NCI-H2029 (cell line): ENCODE measurements at regions not wholly inside any gene's neighbourhood (a gene's known extent, or its start where the extent isn't known, plus 50 kb on each side); places are given as distances from the start of the nearest gene placed in this dataset.
"Not testable (repeated sequence)": the region's sequence is repeated elsewhere in the genome, so short reads cannot be mapped to it uniquely, and the experiment has no call there.

Experiments used
- DNase-seq: peaks from one replicate; lab custom pipeline; 2025; lab: John Stamatoyannopoulos, UW

DNA sequence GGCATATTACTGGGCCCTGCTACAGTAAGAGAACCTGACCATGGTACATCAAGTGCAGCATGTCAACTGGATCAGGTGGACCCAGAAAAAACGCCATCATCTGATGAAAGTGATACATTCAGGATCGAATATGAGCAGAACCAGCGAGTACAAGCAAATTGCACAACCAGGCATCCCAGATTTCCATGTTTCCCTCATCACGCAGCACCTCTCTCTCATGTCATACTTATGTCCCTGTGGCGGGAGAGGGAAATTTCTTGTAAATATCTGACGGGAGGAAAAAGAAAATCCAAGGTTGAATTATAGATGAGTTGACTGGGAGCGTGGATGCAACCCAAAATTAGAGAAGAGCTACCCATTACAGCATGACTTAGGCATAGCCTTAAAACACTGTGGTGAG is 608.5 kb upstream of the FAT1 start:
- DNase-seq = no peak

- DNase-seq = no peak
Observed at GRCh38 chr4:187333151-187333550, 609.5 kb upstream of the FAT1 start.

DNA sequence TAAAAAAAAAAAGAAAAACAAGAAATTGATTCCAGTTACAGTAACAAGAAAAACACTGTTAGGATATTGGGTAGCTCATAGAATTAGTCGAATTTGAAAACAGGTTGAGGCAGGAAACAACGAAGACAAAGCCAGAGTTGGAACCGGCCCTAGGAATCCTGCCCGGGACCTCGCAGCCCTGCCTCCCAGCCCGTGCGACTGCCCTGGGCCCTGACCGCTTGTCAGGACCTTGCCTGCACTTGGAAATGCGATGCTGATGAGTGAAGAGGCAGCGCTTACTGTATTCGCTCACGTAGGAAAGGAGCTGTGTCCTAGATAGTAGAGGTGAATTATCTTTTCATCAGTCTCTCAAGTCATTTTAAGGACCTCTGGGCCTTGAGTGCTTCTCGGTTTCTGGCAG is 611.7 kb upstream of the FAT1 start:
- DNase-seq = no peak

DNA sequence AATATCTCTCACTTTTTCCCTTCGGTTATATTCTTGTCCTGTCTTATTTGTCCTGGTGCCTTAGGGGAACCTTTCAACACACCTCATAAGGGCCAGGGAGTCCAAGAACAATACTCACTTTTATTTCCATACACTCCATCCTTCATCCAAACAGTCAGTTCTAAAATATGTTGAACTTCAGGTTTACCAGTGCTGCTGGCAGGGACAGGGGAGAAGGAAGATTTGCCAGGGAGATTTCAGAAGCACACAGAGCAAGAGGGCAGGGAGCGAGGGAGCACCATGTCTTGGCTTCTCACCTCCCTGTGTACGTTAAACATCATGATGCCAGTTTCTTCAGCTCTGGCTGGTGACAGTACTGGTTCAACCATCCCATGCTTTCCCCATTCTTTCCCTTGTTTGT is 631.1 kb upstream of the FAT1 start:
- no peak for DNase-seq

GRCh38 chr4:187357045-187357643 is 633.5 kb upstream of the FAT1 start:
- peak; percentile 70 for DNase-seq

- peak; percentile 87 for DNase-seq
Observed at GRCh38 chr4:187357821-187358220, 634.2 kb upstream of the FAT1 start.

GRCh38 chr4:187362937-187363857 is 632.4 kb upstream of the ZFP42 start:
- no peak for DNase-seq

- DNase-seq = no peak
Observed at GRCh38 chr4:187364401-187364800, 631.2 kb upstream of the ZFP42 start.

DNA sequence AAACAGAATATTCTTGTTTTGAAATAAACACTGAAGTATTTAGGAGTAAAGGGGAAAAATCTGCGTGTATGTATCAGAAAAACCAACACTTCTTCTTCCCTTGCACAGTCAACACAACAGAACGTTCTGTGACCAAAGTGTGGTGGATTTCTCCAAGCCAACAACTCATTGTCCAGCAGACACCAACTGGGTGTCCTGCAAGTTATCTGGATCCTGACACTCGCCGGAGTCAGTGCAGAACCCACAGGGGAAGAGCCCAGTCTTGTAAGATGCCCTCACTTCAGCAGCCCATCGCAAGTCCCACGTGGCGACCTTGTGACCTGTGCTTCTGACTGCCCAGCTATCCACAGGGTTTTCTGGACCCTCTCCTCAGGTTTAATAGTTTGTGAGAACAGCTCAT is 630.7 kb upstream of the ZFP42 start:
- DNase-seq = no peak

GRCh38 chr4:187366530-187366929 is 629.0 kb upstream of the ZFP42 start:
- no peak for DNase-seq

GRCh38 chr4:187370918-187371317 is 624.7 kb upstream of the ZFP42 start:
- no peak for DNase-seq

DNA sequence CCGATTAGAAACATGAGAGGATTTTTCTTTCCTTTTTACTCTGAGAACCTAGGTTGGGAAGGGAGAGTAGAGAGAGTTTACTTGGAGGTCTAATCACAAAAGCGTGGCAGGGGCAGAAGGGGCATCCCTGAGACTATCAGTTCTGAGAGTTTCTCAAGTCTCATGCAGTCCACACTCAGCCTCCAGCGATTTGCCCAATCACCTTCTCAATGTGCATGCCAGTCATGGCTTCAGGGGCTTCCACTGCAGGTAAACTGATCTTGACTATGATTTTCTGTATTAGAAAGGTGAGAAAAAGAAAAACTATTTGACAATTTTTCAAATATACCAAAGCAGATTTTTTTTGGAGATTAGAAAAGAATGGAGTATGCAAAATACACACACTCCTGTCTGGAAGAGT is 617.1 kb upstream of the ZFP42 start:
- DNase-seq = no peak

GRCh38 chr4:187380181-187380581 is 615.4 kb upstream of the ZFP42 start:
- DNase-seq = no peak

DNA sequence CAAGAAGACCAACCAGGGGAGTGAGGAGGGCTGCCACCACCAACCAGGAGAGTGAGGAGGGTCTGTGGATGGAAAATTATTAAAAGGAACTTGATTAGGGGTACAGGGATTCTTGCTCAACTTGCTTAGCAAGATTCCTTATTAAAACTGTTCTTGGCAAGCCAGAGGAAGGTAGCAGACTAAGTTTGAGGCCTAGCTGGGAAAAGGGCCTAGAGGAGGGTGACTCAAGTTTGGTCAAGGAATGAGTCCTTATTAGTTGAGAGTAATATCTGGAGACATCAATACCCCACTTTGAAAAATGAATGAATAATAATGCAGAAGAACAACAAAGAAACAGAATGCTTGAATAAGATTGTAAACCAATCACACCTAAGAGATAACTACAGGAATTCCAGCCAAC is 612.4 kb upstream of the ZFP42 start:
- DNase-seq = no peak

DNA sequence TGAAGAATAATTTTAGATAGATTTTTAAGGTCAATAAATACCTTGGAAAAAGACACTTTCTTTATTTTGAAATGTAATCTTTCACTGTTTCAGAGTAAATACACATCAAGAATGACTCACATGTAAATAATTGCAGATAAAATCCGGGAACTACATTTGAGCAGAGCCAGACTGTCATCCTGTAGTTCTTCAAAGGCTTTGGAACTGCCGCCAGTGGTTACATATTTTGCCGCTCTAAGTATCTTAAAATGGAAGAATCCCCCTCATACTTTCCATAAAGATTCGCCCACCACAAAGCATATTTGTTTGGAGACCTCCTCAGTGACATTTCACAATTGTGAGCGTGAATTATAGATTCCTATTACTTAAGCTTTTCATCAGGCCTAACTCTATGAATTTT is 607.8 kb upstream of the ZFP42 start:
- no peak for DNase-seq

DNA sequence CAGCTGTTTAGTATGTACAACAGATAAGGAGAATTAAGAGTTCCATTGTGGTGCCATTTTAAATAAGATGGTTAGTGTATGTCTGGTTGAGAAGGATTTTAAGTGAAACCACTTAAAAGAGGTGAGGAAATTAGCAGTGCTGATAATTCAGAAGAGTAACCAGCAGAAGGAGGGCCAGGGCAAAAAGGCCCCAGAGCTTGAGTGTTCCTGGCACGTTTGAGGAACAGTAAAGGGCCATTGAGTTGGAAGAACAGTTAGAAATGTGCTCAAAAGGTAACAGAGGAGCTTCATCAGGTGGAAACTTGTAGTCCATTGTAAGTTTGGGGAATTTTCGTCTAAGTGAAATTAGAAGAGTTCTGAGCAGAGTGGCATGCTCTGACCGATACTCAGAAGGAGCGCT is 606.2 kb upstream of the ZFP42 start:
- DNase-seq = no peak

- DNase-seq = no peak
Observed at GRCh38 chr4:187390646-187391045, 604.9 kb upstream of the ZFP42 start.

GRCh38 chr4:187393531-187394344 is 601.8 kb upstream of the ZFP42 start:
- no peak for DNase-seq

GRCh38 chr4:187396106-187396505 is 599.5 kb upstream of the ZFP42 start:
- no peak for DNase-seq

GRCh38 chr4:187408447-187408846 is 587.1 kb upstream of the ZFP42 start:
- DNase-seq = not testable (repeated sequence)

- DNase-seq = no peak
Observed at GRCh38 chr4:187413564-187414358, 581.8 kb upstream of the ZFP42 start.

DNA sequence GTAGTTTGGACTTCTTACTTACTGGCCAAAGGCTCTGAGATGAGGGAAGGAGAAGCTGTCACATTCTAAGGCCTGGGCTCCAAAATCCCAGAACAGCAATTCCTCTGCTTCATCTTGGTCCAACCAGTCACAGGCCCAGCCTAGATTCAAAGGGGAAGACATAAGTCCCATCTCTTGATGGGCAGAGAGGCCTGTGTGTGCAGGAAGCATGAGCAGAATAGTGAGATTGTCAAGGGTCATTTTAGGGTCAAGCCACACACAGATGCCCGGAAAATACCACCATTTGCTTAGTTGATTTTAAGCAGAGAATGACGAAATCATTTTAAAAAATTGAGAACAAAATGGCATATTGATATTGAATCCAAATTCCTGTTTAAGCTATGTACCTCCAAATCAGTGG is 580.9 kb upstream of the ZFP42 start:
- no peak for DNase-seq
